ENCODE measurements at regions not wholly inside any gene's neighbourhood (a gene's known extent, or its start where the extent isn't known, plus 50 kb on each side); places are given as distances from the start of the nearest gene placed in this dataset.
"Not testable (repeated sequence)": the region's sequence is repeated elsewhere in the genome, so short reads cannot be mapped to it uniquely, and the experiment has no call there.

- intact Hi-C loops (cut with micrococcal nuclease), result loop anchor here (5.0 to 10.0 kb wide), 3 partner anchors 448 to 522 kb away; partner anchors contain the start of gene EVA1C (in 1 of the 2)
These were observed 91.7 kb upstream of the OLIG2 start for GRCh38 chr21:32934068-32934467.

GRCh38 chr21:32934829-32935228 lies 90.9 kb upstream of the OLIG2 start:
- Histone ChIP-seq H3K27me3 (ENCODE audit: control insufficient read depth in 2 of 2, insufficient read depth in 2 of 2, low read length in 2 of 2) (no peaks in the 10 kb centered on the region), H3K36me3 (ENCODE audit: control insufficient read depth in 2 of 3, insufficient read depth in 3 of 3, low read length in 3 of 3) (no peaks in the 10 kb centered on the region), H3K4me3 (ENCODE audit: low read length) (no peak overlapping the region), H3K9me3 (ENCODE audit: control insufficient read depth in 2 of 3, low read length in 3 of 3) (no peaks in the 10 kb centered on the region), H3K27ac (ENCODE audit: low read depth, low read length) (no peak overlapping the region), H3K4me1 (ENCODE audit: control insufficient read depth in 2 of 2, insufficient read depth in 2 of 2, low read length in 2 of 2) (peaks cover 33 to 39% of the 10 kb centered on the region in 2 donors)
- ATAC-seq, result no peak
- Mint-ChIP-seq H3K9me3 (peaks cover 0 to 5% (median 0%) of the 10 kb centered on the region in 11 donors), H3K36me3 (peaks cover 0 to 7% (median 0%) of the 10 kb centered on the region in 5 donors), H3K4me3 (no peak overlapping the region), H3K27me3 (no peaks in the 10 kb centered on the region), H3K27ac (peak overlapping the region in 1 of 9 donors; percentile 8), H3K4me1 (peaks cover 13 to 40% (median 30%) of the 10 kb centered on the region in 7 donors)
- DNase-seq, result no peak
- ChIA-PET POLR2A (no interaction called here), CTCF (no interaction called here)
- intact Hi-C loops (cut with micrococcal nuclease), result loop anchor here (5.0 to 10.0 kb wide), 3 partner anchors 447 to 523 kb away; partner anchors contain the start of gene EVA1C (in 1 of the 2)

More at GRCh38 chr21:32934068-32934467, 91.7 kb upstream of the OLIG2 start:
- Mint-ChIP-seq H3K4me1 (peaks cover 17 to 45% (median 35%) of the 10 kb centered on the region in 7 donors), H3K27ac (peak overlapping the region in 1 of 9 donors; percentile 9)
- H3K27me3 Mint-ChIP-seq; H3K9me3 ChIP-seq (ENCODE audit: control insufficient read depth in 2 of 3, low read length in 3 of 3); H3K4me3 Mint-ChIP-seq; H3K36me3 Mint-ChIP-seq; H3K27ac ChIP-seq (ENCODE audit: low read depth, low read length); H3K4me3 ChIP-seq (ENCODE audit: low read length); H3K36me3 ChIP-seq (ENCODE audit: control insufficient read depth in 2 of 3, insufficient read depth in 3 of 3, low read length in 3 of 3); H3K9me3 Mint-ChIP-seq; ATAC-seq; H3K27me3 ChIP-seq (ENCODE audit: control insufficient read depth in 2 of 2, insufficient read depth in 2 of 2, low read length in 2 of 2); DNase-seq: not testable (repeated sequence)
- peaks cover 33 to 44% of the 10 kb centered on the region in 2 donors for H3K4me1 ChIP-seq (ENCODE audit: control insufficient read depth in 2 of 2, insufficient read depth in 2 of 2, low read length in 2 of 2)
- ChIA-PET POLR2A (interaction anchor here (0.6 kb wide), 1 partner anchor 363 kb away, joined by 3 read pairs; no protein-coding TSS in a partner anchor), CTCF (interaction anchor here (0.6 kb wide), 1 partner anchor 123 kb away, joined by 3 read pairs; no protein-coding TSS in a partner anchor)

GRCh38 chr21:32940079-32941014 lies 85.4 kb upstream of the OLIG2 start:
- no peaks in the 10 kb centered on the region for H3K36me3 ChIP-seq (ENCODE audit: control insufficient read depth in 2 of 3, insufficient read depth in 3 of 3, low read length in 3 of 3)
- intact Hi-C loops (cut with micrococcal nuclease), result loop anchor here (1.0 to 5.0 kb wide), 8 partner anchors 8 to 504 kb away; no protein-coding TSS in a partner anchor
- H3K4me3 ChIP-seq (ENCODE audit: low read length), result no peak overlapping the region
- ChIA-PET CTCF (interaction anchor here (0.6 to 2.9 kb wide), 22 partner anchors 10 to 1393 kb away, joined by 3 to 39 read pairs (median 4); no protein-coding TSS in a partner anchor), POLR2A (interaction anchor here (0.5 to 1.3 kb wide), 3 partner anchors 9 to 215 kb away, joined by 4 read pairs; no protein-coding TSS in a partner anchor)
- Mint-ChIP-seq H3K36me3 (no peaks in the 10 kb centered on the region), H3K4me3 (peak overlapping the region in 2 of 10 donors; percentile 28 to 45), H3K9me3 (peaks cover 0 to 3% (median 0%) of the 10 kb centered on the region in 11 donors), H3K27me3 (peaks cover 0 to 14% (median 0%) of the 10 kb centered on the region in 5 donors), H3K4me1 (peaks cover 0 to 9% (median 6%) of the 10 kb centered on the region in 7 donors), H3K27ac (no peak overlapping the region)
- peak; percentile 68 for ATAC-seq
- DNase-seq, result peak in 8 of 9 donors; percentile 23 to 53 (median 40)
- no peak overlapping the region for H3K27ac ChIP-seq (ENCODE audit: low read depth, low read length)
- H3K27me3 ChIP-seq (ENCODE audit: control insufficient read depth in 2 of 2, insufficient read depth in 2 of 2, low read length in 2 of 2), result no peaks in the 10 kb centered on the region
- H3K4me1 ChIP-seq (ENCODE audit: control insufficient read depth in 2 of 2, insufficient read depth in 2 of 2, low read length in 2 of 2), result no peaks in the 10 kb centered on the region
- no peaks in the 10 kb centered on the region for H3K9me3 ChIP-seq (ENCODE audit: control insufficient read depth in 2 of 3, low read length in 3 of 3)

- H3K27ac ChIP-seq (ENCODE audit: low read depth, low read length), result no peak overlapping the region
- no peak for ATAC-seq
- POLR2A ChIA-PET, result interaction anchor here (1.3 kb wide), 1 partner anchor 18 kb away, joined by 4 read pairs; no protein-coding TSS in a partner anchor
- Mint-ChIP-seq H3K27ac (no peak overlapping the region), H3K9me3 (peaks cover 0 to 3% (median 0%) of the 10 kb centered on the region in 11 donors), H3K36me3 (no peaks in the 10 kb centered on the region), H3K4me1 (peaks cover 0 to 9% (median 6%) of the 10 kb centered on the region in 7 donors), H3K27me3 (peaks cover 0 to 14% (median 0%) of the 10 kb centered on the region in 5 donors), H3K4me3 (no peak overlapping the region)
- no peak overlapping the region for H3K4me3 ChIP-seq (ENCODE audit: low read length)
- intact Hi-C loops (cut with micrococcal nuclease), result loop anchor here (2.0 to 5.0 kb wide), 3 partner anchors 109 to 504 kb away; no protein-coding TSS in a partner anchor
- no peaks in the 10 kb centered on the region for H3K4me1 ChIP-seq (ENCODE audit: control insufficient read depth in 2 of 2, insufficient read depth in 2 of 2, low read length in 2 of 2)
- CTCF ChIA-PET, result interaction anchor here (1.4 to 2.9 kb wide), 4 partner anchors 10 to 256 kb away, joined by 7 to 39 read pairs (median 10); no protein-coding TSS in a partner anchor
- no peaks in the 10 kb centered on the region for H3K27me3 ChIP-seq (ENCODE audit: control insufficient read depth in 2 of 2, insufficient read depth in 2 of 2, low read length in 2 of 2)
- H3K9me3 ChIP-seq (ENCODE audit: control insufficient read depth in 2 of 3, low read length in 3 of 3), result no peaks in the 10 kb centered on the region
- H3K36me3 ChIP-seq (ENCODE audit: control insufficient read depth in 2 of 3, insufficient read depth in 3 of 3, low read length in 3 of 3), result no peaks in the 10 kb centered on the region
- no peak for DNase-seq
These were observed 84.5 kb upstream of the OLIG2 start for GRCh38 chr21:32941263-32941662.

- Mint-ChIP-seq H3K4me1 (peaks cover 0 to 6% (median 0%) of the 10 kb centered on the region in 7 donors), H3K9me3 (peaks cover 0 to 2% (median 0%) of the 10 kb centered on the region in 11 donors), H3K36me3 (no peaks in the 10 kb centered on the region), H3K27me3 (peaks cover 0 to 22% (median 0%) of the 10 kb centered on the region in 5 donors), H3K27ac (no peak overlapping the region), H3K4me3 (no peak overlapping the region)
- no peak overlapping the region for H3K27ac ChIP-seq (ENCODE audit: low read depth, low read length)
- H3K4me1 ChIP-seq (ENCODE audit: control insufficient read depth in 2 of 2, insufficient read depth in 2 of 2, low read length in 2 of 2), result no peaks in the 10 kb centered on the region
- no peaks in the 10 kb centered on the region for H3K36me3 ChIP-seq (ENCODE audit: control insufficient read depth in 2 of 3, insufficient read depth in 3 of 3, low read length in 3 of 3)
- intact Hi-C loops (cut with micrococcal nuclease), result loop anchor here in 1 of 2 donors (1.0 kb wide), 1 partner anchor 10 kb away; no protein-coding TSS in a partner anchor
- no peaks in the 10 kb centered on the region for H3K27me3 ChIP-seq (ENCODE audit: control insufficient read depth in 2 of 2, insufficient read depth in 2 of 2, low read length in 2 of 2)
- no peaks in the 10 kb centered on the region for H3K9me3 ChIP-seq (ENCODE audit: control insufficient read depth in 2 of 3, low read length in 3 of 3)
- ChIA-PET POLR2A (interaction anchor here (0.5 kb wide), 1 partner anchor 895 kb away, joined by 3 read pairs; no protein-coding TSS in a partner anchor), CTCF (no interaction called here)
- ATAC-seq (no peak), DNase-seq (no peak)
- no peak overlapping the region for H3K4me3 ChIP-seq (ENCODE audit: low read length)
These were observed 79.1 kb upstream of the OLIG2 start for GRCh38 chr21:32946654-32947053.

- intact Hi-C loops (cut with micrococcal nuclease), result loop anchor here in 1 of 2 donors (1.0 kb wide), 1 partner anchor 11 kb away; no protein-coding TSS in a partner anchor
- Histone ChIP-seq H3K27me3 (ENCODE audit: control insufficient read depth in 2 of 2, insufficient read depth in 2 of 2, low read length in 2 of 2) (no peaks in the 10 kb centered on the region), H3K27ac (ENCODE audit: low read depth, low read length) (no peak overlapping the region), H3K4me3 (ENCODE audit: low read length) (no peak overlapping the region), H3K4me1 (ENCODE audit: control insufficient read depth in 2 of 2, insufficient read depth in 2 of 2, low read length in 2 of 2) (no peaks in the 10 kb centered on the region), H3K36me3 (ENCODE audit: control insufficient read depth in 2 of 3, insufficient read depth in 3 of 3, low read length in 3 of 3) (no peaks in the 10 kb centered on the region), H3K9me3 (ENCODE audit: control insufficient read depth in 2 of 3, low read length in 3 of 3) (no peaks in the 10 kb centered on the region)
- Mint-ChIP-seq H3K4me1 (peaks cover 0 to 6% (median 0%) of the 10 kb centered on the region in 7 donors), H3K27ac (no peak overlapping the region), H3K36me3 (no peaks in the 10 kb centered on the region), H3K9me3 (peaks cover 0 to 2% (median 0%) of the 10 kb centered on the region in 11 donors), H3K4me3 (no peak overlapping the region), H3K27me3 (peaks cover 0 to 25% (median 3%) of the 10 kb centered on the region in 5 donors)
- POLR2A ChIA-PET, result no interaction called here
- ATAC-seq (no peak), DNase-seq (no peak)
- CTCF ChIA-PET, result interaction anchor here (0.7 kb wide), 1 partner anchor 180 kb away, joined by 3 read pairs; no protein-coding TSS in a partner anchor
These were observed 78.0 kb upstream of the OLIG2 start for GRCh38 chr21:32947736-32948135.

Measured in naive thymus-derived CD4-positive, alpha-beta T cell (primary cell).